Suppressor macrophage (primary cell): ENCODE measurements at regions not wholly inside any gene's neighbourhood (a gene's known extent, or its start where the extent isn't known, plus 50 kb on each side); places are given as distances from the start of the nearest gene placed in this dataset.
"Not testable (repeated sequence)": the region's sequence is repeated elsewhere in the genome, so short reads cannot be mapped to it uniquely, and the experiment has no call there.

Experiments
- DNase-seq, 4 experiments: peaks; one replicate each; pipeline ENCODE4 v3.0.0-alpha.2; 2020 to 2022

DNA sequence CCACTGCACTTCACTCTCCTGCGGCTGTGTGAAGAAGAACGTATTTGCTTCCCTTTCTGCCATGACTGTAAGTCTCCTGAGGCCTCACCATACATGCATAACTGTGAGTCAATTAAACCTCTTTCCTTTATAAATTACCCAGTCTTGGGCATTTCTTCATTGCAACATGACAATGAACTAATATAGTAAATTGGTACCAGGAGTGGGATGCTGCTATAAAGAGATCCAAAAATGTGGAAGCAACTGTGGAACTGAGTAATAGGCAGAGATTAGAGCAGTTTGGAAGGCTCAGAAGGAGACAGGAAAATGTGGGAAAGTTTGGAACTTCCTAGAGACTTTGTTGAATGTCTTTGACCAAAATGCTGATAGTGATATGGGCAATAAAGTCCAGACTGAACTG, 1907.9 kb downstream of the MRPL39 start:
- DNase-seq = no peak

DNA sequence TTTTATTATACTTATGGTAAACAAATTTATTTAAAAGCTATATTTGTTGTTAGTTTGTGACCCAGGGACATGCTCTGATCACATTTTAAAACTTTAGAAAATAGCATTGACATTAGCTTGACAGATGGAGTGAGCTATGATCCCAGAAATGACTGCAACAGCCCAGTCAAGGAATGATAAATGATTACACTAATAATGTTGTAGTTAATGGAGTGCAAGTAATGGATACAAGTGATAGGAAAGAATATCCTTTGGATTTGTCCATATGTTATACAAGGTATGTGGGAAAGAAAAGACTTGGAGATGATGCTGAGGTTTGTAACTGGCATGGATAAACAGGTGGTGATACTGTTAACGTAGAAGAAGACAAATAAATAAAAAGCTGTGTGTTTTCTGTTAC, 1908.7 kb downstream of the MRPL39 start:
- DNase-seq = no peak

DNA sequence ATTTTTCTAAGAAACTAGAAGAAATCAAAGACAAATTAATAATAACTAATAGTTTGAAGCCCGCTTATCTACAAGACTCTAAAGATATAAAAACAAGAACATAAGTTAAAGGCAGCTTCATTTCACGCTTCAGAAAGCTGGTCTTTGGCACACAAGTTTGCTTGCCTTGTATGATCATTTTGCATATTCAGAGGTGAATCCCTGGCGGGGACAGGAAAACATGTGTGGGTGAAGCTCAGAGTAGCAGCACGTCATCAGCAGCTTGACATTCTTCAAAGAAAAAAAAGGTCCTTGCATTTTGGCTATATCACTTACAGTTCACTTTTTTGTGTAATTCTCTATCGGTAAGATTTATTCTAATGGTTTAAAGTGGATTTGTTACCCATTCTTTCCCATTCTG, 1911.8 kb downstream of the MRPL39 start:
- no peak for DNase-seq

DNA sequence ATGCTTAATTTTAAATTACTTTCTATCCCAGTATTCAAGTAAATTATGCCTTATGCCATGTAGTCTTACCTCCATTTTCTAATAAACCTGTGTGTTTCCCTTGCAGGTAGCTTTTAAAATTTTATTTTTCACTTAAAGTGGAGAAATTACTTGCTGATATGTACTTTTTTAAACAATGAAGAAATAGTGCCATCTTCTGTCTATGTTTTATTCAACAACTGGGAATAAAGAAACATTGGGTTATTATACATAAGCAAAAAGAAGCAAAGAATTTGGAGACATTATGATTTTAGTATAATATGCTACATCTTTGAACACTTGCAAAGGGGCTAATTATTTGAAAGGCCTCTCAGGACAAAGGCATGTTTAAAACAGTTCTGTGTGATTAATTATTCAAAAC, 1912.9 kb downstream of the MRPL39 start:
- DNase-seq = no peak

DNA sequence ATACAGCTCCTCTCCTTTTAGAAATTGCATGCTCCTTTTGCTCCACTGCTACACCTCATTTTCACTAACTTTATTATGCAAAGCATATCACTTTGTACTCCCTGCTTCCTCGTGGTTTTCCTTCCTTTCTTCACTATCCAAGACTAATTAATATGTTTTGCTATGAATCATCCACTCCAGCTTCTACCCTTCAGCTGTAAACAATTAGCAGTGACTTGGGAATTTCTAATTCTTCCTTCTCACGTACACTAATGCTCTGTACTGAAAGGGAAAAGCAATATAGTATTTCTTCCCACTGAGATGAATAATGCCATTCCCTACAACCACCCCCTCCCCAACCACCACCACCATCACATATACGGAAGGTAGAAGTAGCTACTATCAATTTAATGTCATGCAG, 1917.0 kb downstream of the MRPL39 start:
- no peak for DNase-seq

DNA sequence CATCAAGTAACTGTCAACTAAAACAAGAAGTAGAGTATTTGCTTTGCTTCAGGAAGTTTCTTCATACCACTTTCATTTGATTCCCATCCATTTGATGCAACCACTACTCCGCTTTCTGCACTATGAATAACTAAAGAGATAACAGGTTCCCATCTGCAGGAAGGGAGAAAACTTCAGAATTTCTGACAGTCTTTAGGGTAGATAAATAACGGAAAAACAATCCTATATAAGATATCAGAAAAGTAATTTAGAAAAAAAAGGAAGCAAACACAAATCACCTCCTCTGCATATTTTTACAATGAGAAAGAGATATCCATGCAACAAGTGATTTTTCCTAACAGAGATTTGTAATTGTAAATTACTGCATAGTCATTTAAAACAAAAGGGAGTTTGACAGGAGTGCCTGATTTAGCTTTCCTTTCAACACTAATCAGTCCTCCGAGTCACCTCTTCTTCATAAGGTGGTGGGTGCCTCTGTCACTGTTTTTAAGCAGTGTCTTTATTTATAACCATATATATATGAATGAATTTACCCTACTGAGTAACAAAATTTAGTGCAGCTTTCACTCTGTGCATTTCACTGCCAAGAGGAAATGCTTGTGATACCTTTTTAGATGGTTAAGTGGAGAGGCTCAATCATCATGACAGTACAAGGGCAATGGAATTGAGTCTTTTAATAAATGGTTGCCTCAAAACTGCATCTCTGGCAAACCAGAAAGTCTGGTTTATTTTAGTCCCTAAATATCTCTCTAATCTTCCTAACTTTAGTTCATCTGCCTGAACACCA, 1920.4 kb downstream of the MRPL39 start:
- no peak for DNase-seq

DNA sequence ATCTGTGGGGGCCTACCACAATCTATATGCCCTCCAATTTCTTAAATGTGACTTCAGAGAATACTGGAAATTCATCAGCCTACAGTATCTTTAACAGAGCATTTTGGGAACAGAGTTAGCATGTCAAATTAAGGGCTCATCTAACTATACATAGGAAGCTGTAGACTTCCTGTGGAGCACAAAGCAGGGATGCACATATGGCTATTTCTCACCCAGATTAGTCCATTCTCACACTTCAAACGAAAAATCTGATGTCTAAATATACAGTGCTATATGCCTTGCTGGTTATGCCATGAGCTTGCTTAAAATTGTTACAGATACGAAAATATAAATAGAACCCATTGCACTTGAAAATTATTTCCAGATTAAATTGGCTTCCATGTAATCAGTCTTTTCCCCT, 1922.8 kb downstream of the MRPL39 start:
- no peak for DNase-seq

DNA sequence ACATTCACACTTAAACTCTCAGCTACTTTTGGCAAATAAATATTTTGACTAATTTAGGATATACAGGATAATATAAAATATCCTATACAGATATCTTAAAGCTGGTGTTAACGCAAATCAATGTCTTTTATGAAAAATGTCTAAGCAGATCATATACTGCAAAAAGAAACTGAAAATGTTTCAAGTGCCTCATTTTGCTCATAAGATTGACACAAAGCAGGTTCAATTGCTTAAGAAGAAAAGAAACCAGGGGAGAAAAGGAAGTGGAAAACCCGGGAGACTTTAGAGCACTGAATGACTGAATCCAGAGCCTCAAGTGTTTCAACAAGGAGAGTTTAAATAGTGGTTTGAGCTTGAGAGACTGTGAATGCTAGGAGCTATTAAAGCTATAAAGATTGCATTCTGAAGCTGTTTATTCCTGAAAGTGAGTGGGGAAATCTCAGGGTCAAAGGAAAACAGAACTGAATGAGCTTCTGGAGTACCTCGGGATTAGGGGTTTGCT, 1943.0 kb downstream of the MRPL39 start:
- DNase-seq = no peak

DNA sequence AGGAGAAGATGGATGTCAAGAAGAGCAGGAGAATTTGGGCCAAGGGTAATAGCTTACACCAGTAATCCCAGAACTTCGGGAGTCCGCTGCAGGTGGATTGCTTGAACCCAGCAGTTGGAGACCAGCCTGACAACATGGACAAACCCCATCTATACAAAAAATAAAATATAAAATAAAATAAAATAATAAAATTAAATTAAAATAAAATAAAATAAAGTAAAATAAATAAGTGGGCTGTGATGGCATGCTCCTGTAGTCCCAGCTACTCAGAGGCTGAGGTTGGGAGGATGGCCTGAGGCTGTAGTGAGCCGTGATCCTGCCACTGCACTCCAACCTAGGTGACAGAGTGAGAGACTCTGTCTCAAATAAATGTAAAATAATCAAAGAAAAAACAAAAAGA, 1946.7 kb downstream of the MRPL39 start:
- no peak for DNase-seq

DNA sequence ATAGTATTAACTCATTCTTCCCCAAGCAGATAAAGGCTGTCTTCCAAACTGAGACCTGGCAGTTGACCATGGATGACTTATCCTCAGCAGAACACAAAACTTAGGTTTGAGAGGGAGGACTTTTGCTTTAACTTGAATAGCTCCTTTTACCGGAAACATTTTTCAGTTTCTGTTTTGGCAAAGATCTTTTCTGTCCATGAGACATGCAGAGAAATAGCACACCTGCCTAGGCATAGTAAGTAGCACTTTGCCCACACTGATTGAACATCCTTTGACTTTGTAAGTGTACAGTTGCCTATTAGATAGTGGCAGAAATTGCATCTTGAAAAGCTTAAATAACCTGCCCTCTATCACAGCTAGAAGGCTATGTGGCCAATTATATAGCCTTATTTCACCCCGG, 1962.5 kb downstream of the MRPL39 start:
- no peak for DNase-seq

DNA sequence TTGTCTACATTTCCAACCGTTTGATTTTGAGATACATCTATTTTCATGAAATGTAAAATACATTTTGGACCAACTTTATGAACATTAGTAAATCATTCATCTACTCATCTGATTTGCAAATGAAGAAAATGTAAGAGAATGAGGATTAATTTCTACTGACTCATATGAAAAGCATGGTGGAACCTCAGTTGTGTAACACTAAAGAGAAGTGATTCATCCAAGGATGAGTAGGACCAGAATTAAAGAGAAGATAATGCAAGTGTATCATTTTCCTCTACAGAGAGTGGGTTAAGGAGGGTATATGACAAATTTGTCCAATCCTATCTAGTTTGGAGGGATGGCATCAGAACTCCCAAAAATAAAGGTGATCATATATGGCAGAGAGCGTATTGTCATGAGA, 1967.6 kb downstream of the MRPL39 start:
- DNase-seq = no peak

DNA sequence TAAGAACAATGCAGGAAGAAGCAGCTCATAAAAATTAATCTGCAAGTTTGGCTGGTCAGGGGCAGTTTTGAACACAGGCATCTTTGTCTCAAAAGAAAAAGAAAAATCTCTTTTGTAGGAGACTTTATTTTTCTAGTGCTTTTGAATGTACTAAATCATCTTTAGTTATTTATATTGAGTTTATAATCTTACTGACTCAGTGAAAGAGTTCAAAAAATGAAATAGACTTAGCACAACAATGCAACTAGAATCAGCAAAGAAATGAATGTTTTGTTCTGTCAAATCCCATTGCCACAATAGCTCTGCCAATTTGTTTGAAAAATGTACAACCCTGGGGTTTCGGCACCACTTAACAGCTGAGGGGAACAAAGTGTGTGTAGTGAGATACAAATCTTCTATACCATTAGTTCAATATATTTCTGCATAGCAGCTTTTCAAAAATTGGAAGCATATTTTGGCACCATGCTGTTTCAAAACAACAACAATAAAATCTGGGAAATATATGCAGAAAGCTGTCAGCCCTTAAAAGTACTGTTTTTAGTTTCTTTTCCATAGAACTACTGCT, 1969.1 kb downstream of the MRPL39 start:
- no peak for DNase-seq

DNA sequence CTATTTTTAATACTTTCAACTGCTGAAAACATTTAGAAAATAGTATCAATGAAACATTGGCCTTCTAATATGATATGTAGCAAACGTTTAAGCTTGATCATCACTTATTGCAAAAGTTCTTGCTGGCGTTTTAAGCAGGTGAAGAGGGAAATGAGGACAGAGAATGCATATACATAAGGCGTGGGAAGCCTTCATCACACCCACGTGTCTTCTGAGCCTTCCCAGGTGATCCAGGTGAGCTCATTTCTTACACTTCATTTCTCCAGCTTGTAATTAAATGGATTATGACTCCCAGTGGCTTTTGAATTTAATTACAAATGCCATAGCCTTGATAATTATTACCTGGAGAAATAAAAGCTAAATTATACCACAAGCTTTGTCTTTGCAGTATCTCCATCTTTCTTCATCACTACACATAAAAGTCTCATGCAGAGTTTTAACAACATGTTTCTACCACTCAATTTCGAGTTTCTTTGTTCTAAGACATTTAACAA, 1973.8 kb downstream of the MRPL39 start:
- DNase-seq = no peak

DNA sequence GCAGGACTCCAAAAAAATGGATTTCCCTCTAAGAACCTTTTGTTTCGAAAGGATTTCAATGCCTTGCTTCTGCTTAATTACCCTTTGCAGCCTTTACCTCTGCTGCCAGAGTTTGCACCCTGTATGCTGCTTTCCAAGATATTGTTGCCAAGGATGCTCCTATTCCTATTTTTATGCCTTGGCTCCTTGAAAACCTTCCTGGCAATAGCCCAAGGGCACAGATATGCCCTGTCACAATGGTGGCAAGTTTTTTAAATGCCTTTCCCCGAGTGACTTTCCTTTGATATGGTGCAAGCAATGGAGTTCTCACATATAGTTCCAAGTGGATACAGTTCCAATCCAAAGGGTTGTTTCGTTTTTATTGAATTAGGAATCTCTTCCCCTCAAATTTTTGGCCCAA, 1983.0 kb downstream of the MRPL39 start:
- no peak for DNase-seq

DNA sequence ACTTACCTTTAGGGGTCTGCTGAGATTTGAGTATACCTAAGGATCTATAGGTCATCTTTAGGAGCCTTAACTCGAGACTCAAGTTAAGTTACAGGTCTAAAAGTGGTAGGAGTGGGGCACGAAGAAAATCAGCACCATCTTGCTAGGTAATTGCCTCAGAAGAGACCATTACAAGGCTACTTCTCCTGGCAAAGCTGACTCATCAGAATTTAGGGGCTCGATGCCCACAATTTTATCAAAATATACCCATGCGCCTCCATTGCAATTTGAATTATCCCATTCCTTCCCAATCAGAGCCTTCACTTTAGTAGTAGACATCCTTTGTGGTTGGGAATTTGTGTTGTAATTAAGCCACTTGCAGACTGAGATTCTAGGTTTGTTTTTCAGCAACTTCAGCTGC, 1994.3 kb downstream of the MRPL39 start:
- no peak for DNase-seq

DNA sequence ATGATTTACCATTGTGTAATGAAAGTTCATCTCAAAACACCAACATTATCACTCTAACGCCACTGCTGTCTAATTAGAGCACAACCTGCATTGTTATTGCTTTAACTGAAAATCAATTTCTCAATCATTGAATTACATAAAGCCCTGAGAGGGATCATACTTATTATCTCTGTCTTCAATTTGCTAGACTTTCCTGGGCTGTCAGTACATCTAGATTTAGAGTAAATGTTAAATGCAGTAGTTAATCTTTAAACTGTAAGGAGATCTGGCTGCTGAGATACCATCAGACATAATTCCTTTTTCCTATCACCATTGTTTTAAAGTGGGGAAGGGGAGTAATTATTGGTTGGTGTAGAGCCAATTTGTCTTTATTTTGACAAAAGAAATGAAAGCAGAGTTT, 1995.1 kb downstream of the MRPL39 start:
- DNase-seq = no peak

DNA sequence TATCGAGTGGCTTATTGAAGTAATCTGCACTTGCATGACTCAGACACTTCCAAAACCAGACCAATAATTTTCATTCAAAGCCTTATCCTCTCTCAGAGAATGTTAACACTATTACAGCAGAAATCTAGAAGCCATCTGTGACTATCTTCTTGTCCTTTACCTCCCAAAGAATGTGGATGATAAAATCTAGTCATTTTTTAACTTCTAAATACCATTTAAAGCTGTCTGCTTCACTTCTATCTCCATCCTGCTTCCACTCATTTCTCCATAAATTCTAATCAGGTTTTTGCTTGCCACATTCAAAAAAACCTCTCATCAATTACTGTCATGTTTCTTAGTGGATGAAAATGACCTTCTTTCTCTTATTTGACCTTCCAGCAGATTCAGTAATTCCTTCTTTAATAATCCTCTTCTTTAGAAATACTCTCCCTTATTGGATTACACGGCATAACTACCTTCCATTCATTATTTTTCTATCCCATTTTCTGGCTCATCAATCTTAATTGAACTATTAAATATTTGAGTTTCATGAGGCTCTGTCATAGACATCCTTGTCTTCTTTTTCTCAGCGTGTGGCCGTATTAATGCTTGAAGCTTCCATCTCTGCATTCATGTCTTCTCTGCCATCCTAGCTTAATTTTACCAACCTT, 1999.4 kb downstream of the MRPL39 start:
- DNase-seq = no peak

DNA sequence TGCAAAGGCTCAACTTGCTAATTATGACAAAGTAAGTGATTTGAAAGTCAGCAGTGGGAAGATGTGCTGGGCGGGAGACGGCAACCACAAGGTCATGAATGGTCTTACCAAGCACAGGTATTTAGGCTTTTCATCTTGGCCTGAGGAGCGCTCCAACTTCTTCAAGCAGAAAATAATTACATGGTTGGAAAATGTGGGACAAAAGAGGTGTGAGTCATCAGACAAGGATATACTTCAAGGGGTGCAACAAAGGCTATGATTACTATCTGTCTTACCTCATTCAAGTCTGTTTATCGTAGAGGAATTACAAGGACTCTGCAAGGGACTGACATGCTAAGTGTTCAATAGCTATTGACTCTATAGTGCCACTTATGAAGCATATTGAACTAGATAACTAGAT, 2005.7 kb downstream of the MRPL39 start:
- no peak for DNase-seq

DNA sequence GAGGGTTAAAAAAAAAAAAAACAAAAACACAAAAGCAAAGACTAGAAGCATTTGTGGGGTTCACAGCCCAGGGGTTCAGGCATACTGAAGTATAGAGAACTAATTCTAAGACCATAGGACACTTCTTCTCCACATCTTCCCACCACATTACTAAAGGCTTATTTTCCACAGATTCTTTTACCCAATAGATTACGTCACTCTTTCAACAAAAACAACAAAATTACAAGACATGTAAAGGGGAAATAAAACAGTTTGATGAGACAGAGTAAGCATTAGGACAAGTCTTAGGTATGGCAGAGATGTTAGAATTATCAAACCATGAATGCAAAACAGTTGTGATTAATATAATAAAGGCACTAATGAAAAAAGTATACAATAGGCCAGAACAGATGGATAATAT, 2013.7 kb downstream of the MRPL39 start:
- DNase-seq = no peak

DNA sequence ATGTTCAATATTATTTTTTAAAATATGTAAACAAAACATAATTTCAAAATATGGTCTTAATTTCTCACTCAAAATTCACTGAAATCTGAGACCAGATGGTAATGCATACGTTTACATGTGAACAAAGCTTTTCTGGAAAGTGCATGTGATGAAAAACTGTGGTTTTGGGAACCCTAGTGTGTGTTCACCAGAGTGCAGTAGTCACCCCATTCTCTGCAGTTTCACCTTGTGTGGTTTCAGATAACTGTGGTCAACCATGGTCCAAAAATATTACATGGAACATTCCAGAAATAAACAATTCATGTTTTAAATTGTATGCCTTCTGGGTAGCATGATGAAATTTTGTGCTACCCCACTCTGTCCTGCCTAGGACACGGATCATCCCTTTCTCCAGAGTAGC, 2021.9 kb downstream of the MRPL39 start:
- DNase-seq = no peak

DNA sequence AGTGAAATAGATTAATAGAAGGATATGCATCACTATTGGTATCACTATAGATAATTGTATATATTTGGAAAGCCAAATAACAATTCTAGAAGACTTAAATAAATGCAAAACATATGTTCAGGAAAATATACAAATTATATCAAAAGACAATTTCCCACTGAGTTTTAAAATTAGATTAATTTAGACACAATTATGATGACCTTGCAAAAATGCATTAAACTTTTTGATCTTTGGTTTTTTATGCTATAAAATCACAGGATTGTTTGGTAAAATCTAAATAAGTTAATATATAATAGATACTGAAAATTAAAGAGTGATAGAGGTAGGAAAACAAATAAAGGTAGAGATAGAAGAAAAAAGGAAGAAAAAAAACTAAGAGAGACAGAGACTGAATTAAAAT, 2027.7 kb downstream of the MRPL39 start:
- DNase-seq = no peak

DNA sequence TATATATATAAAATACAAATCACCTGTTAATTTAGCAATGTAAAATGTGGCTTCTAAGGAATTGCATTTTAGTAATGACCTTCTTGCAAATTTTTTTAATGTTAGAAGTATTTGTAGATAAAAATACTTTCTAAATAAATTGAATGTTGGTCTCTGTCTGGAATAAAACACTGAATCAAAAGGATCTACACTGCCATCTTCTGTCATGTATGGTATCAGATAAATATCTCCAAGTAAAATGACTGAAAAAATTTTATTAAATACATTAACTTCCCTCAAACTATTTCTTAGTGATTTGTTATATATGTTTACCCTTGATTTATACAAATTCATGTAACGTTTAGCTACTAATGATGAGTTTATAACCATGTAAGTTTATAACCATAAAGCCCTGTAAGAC, 2029.3 kb downstream of the MRPL39 start:
- no peak for DNase-seq

DNA sequence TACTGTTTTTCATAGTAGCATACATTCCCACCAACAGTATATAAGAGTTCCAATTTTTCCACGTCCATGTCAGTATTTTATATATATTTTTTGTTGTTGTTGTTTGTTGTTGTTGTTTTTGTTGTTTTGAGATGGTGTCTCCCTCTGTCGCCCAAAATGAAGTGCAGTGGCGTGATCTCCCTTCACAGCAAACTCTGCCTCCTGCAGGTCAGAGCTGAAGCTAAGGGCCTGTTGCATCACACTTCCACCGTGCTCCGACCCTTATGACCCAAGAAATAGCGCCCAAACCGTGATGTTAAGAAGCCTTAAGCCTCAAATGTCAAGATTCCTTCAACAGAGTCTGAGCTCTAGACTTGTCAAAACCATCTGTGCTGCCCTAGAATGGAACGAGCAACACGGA, 2032.3 kb downstream of the MRPL39 start:
- DNase-seq = no peak

DNA sequence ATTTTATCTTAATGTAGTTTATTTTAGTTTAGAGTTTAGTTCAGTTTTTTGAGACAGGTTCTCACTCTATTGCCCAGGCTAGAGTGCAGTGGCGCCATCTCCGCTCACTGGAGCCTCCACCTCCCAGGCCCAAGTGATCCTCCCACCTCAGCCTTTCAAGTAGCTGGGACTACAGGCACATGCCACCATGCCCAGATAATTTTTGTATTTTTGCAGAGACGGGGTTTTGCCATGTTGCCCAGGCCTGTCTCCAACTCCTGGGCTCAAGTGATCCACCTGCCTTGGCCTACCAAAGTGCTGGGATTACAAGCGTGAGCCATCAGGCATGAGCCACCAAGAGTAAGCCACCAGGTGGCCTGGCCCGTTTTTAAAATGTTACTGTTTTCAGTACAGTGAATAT, 2058.4 kb downstream of the MRPL39 start:
- not testable (repeated sequence) for DNase-seq
